Progenitor cell of endocrine pancreas (in vitro differentiated cells): ENCODE measurements at regions not wholly inside any gene's neighbourhood (a gene's known extent, or its start where the extent isn't known, plus 50 kb on each side); places are given as distances from the start of the nearest gene placed in this dataset.

Experiments
- DNase-seq: peaks from one replicate; pipeline ENCODE4 v3.0.0; 2021; ENCODE audit warnings: low spot score; ENCODE audit not compliant: unreplicated experiment
- H3K27ac Mint-ChIP-seq: 2 replicates; pipeline ENCODE4 v1.8.0; 2021; ENCODE audit warnings: mild to moderate bottlenecking, moderate library complexity, mixed read lengths
- H3K27me3 Mint-ChIP-seq: 2 replicates; pipeline ENCODE4 v1.8.0; 2021; ENCODE audit warnings: mixed read lengths
- H3K36me3 Mint-ChIP-seq: 2 replicates; pipeline ENCODE4 v1.8.0; 2022; ENCODE audit warnings: mixed read lengths; ENCODE audit not compliant: insufficient read depth
- H3K4me1 Mint-ChIP-seq: 2 replicates; pipeline ENCODE4 v1.8.0; 2021; ENCODE audit warnings: low read depth, mixed read lengths
- H3K4me3 Mint-ChIP-seq: 2 replicates; pipeline ENCODE4 v1.8.0; 2021; ENCODE audit warnings: low read depth, mild to moderate bottlenecking, moderate library complexity, mixed read lengths
- H3K9me3 Mint-ChIP-seq: 2 replicates; pipeline ENCODE4 v1.8.0; 2021; ENCODE audit warnings: low read depth, mixed read lengths
- TF ChIP-seq, protein P1 (sequence below): fragments of 200-600 bp; sonication (generic); IDR thresholded peaks from one replicate; pipeline ENCODE4 v1.5.0; 2021; ENCODE audit warnings: antibody characterized with exemption, mild to moderate bottlenecking; ENCODE audit not compliant: unreplicated experiment

- TF ChIP-seq, protein P1, sequence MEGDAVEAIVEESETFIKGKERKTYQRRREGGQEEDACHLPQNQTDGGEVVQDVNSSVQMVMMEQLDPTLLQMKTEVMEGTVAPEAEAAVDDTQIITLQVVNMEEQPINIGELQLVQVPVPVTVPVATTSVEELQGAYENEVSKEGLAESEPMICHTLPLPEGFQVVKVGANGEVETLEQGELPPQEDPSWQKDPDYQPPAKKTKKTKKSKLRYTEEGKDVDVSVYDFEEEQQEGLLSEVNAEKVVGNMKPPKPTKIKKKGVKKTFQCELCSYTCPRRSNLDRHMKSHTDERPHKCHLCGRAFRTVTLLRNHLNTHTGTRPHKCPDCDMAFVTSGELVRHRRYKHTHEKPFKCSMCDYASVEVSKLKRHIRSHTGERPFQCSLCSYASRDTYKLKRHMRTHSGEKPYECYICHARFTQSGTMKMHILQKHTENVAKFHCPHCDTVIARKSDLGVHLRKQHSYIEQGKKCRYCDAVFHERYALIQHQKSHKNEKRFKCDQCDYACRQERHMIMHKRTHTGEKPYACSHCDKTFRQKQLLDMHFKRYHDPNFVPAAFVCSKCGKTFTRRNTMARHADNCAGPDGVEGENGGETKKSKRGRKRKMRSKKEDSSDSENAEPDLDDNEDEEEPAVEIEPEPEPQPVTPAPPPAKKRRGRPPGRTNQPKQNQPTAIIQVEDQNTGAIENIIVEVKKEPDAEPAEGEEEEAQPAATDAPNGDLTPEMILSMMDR: no peak
- peaks cover 26% of the 10 kb centered on the region for H3K27me3 Mint-ChIP-seq
- no peaks in the 10 kb centered on the region for H3K4me1 Mint-ChIP-seq
- no peak for DNase-seq
- no peaks in the 10 kb centered on the region for H3K36me3 Mint-ChIP-seq
- no peak overlapping the region for H3K27ac Mint-ChIP-seq
- no peaks in the 10 kb centered on the region for H3K9me3 Mint-ChIP-seq
- H3K4me3 Mint-ChIP-seq: no peak overlapping the region
These were observed 251.8 kb downstream of the IRF8 start for GRCh38 chr16:86150641-86151238.

- DNase-seq: no peak
- Mint-ChIP-seq H3K9me3 (no peaks in the 10 kb centered on the region), H3K36me3 (no peaks in the 10 kb centered on the region), H3K27ac (no peak overlapping the region), H3K27me3 (peaks cover 26% of the 10 kb centered on the region), H3K4me1 (no peaks in the 10 kb centered on the region), H3K4me3 (no peak overlapping the region)
- TF ChIP-seq, protein P1: no peak
These were observed 252.4 kb downstream of the IRF8 start for GRCh38 chr16:86151239-86151851.

GRCh38 chr16:86156155-86156554 lies 257.2 kb downstream of the IRF8 start:
- no peak overlapping the region for H3K27ac Mint-ChIP-seq
- H3K4me1 Mint-ChIP-seq: no peaks in the 10 kb centered on the region
- no peak for DNase-seq
- TF ChIP-seq, protein P1: no peak
- H3K27me3 Mint-ChIP-seq: peaks cover 30% of the 10 kb centered on the region
- H3K4me3 Mint-ChIP-seq: no peak overlapping the region
- no peaks in the 10 kb centered on the region for H3K9me3 Mint-ChIP-seq
- H3K36me3 Mint-ChIP-seq: no peaks in the 10 kb centered on the region

- Mint-ChIP-seq H3K4me1 (no peaks in the 10 kb centered on the region), H3K36me3 (no peaks in the 10 kb centered on the region), H3K27me3 (peaks cover 23% of the 10 kb centered on the region), H3K4me3 (no peak overlapping the region), H3K9me3 (no peaks in the 10 kb centered on the region), H3K27ac (no peak overlapping the region)
- DNase-seq: no peak
- TF ChIP-seq, protein P1: no peak
These were observed 258.8 kb downstream of the IRF8 start for GRCh38 chr16:86157616-86158247.

DNA sequence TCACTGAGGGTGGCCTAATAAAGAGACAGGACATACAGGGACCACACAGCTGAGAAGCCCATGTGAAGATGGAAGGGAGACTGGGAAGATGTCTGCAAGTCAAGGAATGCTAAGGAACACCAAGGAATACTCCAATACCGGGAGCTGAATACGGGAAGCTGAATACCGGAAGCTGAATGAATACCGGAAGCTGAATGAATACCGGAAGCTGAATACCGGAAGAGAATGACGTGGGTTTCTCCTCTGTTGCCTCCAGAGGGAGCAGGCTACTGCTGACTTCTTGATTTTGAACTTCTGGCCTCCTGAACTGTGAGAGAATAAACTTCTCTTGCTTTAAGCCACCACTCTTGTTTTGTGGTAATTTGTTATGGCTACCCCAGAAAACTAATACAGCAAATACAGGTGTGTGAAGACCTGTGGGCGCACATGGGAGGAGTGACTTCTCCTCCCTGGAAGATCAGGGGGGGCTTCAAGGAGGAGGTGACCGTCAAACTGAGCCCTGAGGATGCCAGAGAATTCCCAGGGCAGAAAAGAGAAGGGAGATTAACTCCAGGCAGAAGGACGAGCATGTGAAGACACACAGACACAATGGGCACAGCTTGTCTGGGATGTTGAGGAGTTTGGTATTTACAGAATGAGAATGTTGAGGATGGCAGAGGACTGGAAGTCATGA lies 259.9 kb downstream of the IRF8 start:
- Mint-ChIP-seq H3K9me3 (no peaks in the 10 kb centered on the region), H3K27ac (no peak overlapping the region), H3K4me1 (no peaks in the 10 kb centered on the region), H3K4me3 (no peak overlapping the region), H3K27me3 (peaks cover 19% of the 10 kb centered on the region), H3K36me3 (no peaks in the 10 kb centered on the region)
- no peak for DNase-seq
- TF ChIP-seq, protein P1: peak; percentile 8
